ENCODE measurements at regions not wholly inside any gene's neighbourhood (a gene's known extent, or its start where the extent isn't known, plus 50 kb on each side); places are given as distances from the start of the nearest gene placed in this dataset.
A peak's percentile ranks its signal among the peaks of the same experiment; 100 is the strongest.

GRCh38 chr10:4291990-4292389 lies 507.0 kb upstream of the KLF6 start:
- WGBS, 2 donors: 56 to 67% methylated on average over 6 of the region's 6 CpGs
- Histone ChIP-seq H3K27me3 (no peaks in the 10 kb centered on the region), H3K27ac (no peak overlapping the region), H3K4me3 (no peak overlapping the region), H3K9me3 (no peaks in the 10 kb centered on the region), H3K4me1 (no peaks in the 10 kb centered on the region), H3K36me3 (ENCODE audit: low read depth, missing control alignments) (no peaks in the 10 kb centered on the region)
- TF ChIP-seq POLR2A (IDR thresholded peaks at IDR 0.05) (no peak), CTCF (IDR thresholded peaks at IDR 0.05) (no peak)
- peak; percentile 47 for DNase-seq
- intact Hi-C loops (cut with DNase I; ENCODE audit: low total_unique reads): no loop called here

GRCh38 chr10:4285121-4285520 lies 500.1 kb upstream of the KLF6 start:
- no peaks in the 10 kb centered on the region for H3K36me3 ChIP-seq (ENCODE audit: low read depth, missing control alignments)
- peak overlapping the region; percentile 10 to 66 for H3K27ac ChIP-seq
- peaks cover 22% of the 10 kb centered on the region for H3K4me1 ChIP-seq
- intact Hi-C loops (cut with DNase I; ENCODE audit: low total_unique reads): no loop called here
- no peak overlapping the region for H3K4me3 ChIP-seq
- TF ChIP-seq CTCF (IDR thresholded peaks at IDR 0.05): no peak
- TF ChIP-seq POLR2A (IDR thresholded peaks at IDR 0.05): no peak
- WGBS, 2 donors: 83 to 86% methylated on average over 6 of the region's 6 CpGs
- DNase-seq: no peak
- H3K27me3 ChIP-seq: no peaks in the 10 kb centered on the region
- H3K9me3 ChIP-seq: no peaks in the 10 kb centered on the region

- no peaks in the 10 kb centered on the region for H3K27me3 ChIP-seq
- WGBS, 2 donors: 34 to 41% methylated on average over 7 of the region's 7 CpGs
- intact Hi-C loops (cut with DNase I; ENCODE audit: low total_unique reads): no loop called here
- peak; percentile 83 for DNase-seq
- H3K4me1 ChIP-seq: peaks cover 32% of the 10 kb centered on the region
- H3K36me3 ChIP-seq (ENCODE audit: low read depth, missing control alignments): no peaks in the 10 kb centered on the region
- H3K9me3 ChIP-seq: no peaks in the 10 kb centered on the region
- peak overlapping the region; percentile 10 to 75 for H3K27ac ChIP-seq
- H3K4me3 ChIP-seq: no peak overlapping the region
- TF ChIP-seq CTCF (IDR thresholded peaks at IDR 0.05) (no peak), POLR2A (IDR thresholded peaks at IDR 0.05) (no peak)
Measured at GRCh38 chr10:4283846-4284610, 499.0 kb upstream of the KLF6 start.

- H3K4me3 ChIP-seq: no peak overlapping the region
- intact Hi-C loops (cut with DNase I; ENCODE audit: low total_unique reads): no loop called here
- H3K27me3 ChIP-seq: no peaks in the 10 kb centered on the region
- H3K9me3 ChIP-seq: no peaks in the 10 kb centered on the region
- no peaks in the 10 kb centered on the region for H3K36me3 ChIP-seq (ENCODE audit: low read depth, missing control alignments)
- DNase-seq: no peak
- H3K27ac ChIP-seq: peak overlapping the region; percentile 47 to 75
- TF ChIP-seq POLR2A (IDR thresholded peaks at IDR 0.05): no peak
- no peak for TF ChIP-seq CTCF (IDR thresholded peaks at IDR 0.05)
- WGBS, 2 donors: 83 to 88% methylated on average over 4 of the region's 4 CpGs
- peaks cover 32% of the 10 kb centered on the region for H3K4me1 ChIP-seq
Measured at GRCh38 chr10:4282496-4282895, 497.5 kb upstream of the KLF6 start.

All from testis (tissue), 2 donors.